Panc1 (cell line): ENCODE measurements at regions not wholly inside any gene's neighbourhood (a gene's known extent, or its start where the extent isn't known, plus 50 kb on each side); places are given as distances from the start of the nearest gene placed in this dataset.

Experiments
- POLR2AphosphoS5 ChIP-seq: IDR thresholded peaks from 2 replicates; pipeline ENCODE4 v1.6.1; 2012; ENCODE audit warnings: mild to moderate bottlenecking, low read depth, low read length, moderate library complexity
- SIN3A ChIP-seq: IDR thresholded peaks from 2 replicates; pipeline ENCODE4 v1.6.1; 2012; ENCODE audit warnings: low read depth, mild to moderate bottlenecking, low read length, moderate library complexity, borderline replicate concordance; ENCODE audit not compliant: insufficient read depth
- TF ChIP-seq, protein P1 (sequence below): fragments of 450-650 bp; IDR thresholded peaks from 2 replicates; pipeline ENCODE4 v1.5.1; 2017; ENCODE audit warnings: mild to moderate bottlenecking
- TF ChIP-seq, protein P2 (sequence below), 2 experiments: IDR thresholded peaks; 2 replicates each; pipeline ENCODE4 v1.6.1; 2011 to 2012; ENCODE audit warnings: low read depth in 2 of 2, control low read depth in 1 of 2, low read length in 1 of 2, mild to moderate bottlenecking in 1 of 2, moderate library complexity in 1 of 2; ENCODE audit not compliant: insufficient read depth in 1 of 2

DNA sequence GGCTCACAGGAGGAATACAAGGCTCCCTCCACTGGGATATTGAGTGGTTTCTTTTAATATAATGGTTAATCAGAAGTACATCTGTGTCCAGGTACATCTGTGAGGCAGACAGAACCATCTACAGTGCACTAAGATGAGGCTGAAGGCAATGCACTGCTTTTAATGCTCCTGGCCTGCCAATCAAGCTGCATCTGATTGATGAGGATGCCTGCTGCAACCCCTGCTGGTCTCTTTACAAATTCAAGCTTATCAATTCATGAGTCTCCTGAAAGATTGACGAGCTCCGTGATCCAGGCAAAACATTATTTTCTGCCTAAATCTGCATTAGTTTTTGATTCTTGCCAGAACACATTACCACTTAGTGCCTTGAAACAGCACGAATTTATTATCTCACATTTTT lies 1139.1 kb downstream of the AACS start:
- TF ChIP-seq, protein P1, sequence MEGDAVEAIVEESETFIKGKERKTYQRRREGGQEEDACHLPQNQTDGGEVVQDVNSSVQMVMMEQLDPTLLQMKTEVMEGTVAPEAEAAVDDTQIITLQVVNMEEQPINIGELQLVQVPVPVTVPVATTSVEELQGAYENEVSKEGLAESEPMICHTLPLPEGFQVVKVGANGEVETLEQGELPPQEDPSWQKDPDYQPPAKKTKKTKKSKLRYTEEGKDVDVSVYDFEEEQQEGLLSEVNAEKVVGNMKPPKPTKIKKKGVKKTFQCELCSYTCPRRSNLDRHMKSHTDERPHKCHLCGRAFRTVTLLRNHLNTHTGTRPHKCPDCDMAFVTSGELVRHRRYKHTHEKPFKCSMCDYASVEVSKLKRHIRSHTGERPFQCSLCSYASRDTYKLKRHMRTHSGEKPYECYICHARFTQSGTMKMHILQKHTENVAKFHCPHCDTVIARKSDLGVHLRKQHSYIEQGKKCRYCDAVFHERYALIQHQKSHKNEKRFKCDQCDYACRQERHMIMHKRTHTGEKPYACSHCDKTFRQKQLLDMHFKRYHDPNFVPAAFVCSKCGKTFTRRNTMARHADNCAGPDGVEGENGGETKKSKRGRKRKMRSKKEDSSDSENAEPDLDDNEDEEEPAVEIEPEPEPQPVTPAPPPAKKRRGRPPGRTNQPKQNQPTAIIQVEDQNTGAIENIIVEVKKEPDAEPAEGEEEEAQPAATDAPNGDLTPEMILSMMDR: no peak
- TF ChIP-seq POLR2AphosphoS5 (no peak), SIN3A (no peak)
- TF ChIP-seq, protein P2, sequence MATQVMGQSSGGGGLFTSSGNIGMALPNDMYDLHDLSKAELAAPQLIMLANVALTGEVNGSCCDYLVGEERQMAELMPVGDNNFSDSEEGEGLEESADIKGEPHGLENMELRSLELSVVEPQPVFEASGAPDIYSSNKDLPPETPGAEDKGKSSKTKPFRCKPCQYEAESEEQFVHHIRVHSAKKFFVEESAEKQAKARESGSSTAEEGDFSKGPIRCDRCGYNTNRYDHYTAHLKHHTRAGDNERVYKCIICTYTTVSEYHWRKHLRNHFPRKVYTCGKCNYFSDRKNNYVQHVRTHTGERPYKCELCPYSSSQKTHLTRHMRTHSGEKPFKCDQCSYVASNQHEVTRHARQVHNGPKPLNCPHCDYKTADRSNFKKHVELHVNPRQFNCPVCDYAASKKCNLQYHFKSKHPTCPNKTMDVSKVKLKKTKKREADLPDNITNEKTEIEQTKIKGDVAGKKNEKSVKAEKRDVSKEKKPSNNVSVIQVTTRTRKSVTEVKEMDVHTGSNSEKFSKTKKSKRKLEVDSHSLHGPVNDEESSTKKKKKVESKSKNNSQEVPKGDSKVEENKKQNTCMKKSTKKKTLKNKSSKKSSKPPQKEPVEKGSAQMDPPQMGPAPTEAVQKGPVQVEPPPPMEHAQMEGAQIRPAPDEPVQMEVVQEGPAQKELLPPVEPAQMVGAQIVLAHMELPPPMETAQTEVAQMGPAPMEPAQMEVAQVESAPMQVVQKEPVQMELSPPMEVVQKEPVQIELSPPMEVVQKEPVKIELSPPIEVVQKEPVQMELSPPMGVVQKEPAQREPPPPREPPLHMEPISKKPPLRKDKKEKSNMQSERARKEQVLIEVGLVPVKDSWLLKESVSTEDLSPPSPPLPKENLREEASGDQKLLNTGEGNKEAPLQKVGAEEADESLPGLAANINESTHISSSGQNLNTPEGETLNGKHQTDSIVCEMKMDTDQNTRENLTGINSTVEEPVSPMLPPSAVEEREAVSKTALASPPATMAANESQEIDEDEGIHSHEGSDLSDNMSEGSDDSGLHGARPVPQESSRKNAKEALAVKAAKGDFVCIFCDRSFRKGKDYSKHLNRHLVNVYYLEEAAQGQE (IDR thresholded peaks at IDR 0.05; ENCODE audit: insufficient read depth in 1 of 2, low read depth in 2 of 2, low read length in 1 of 2): no peak
